OCI-LY1 (cell line): ENCODE measurements at regions not wholly inside any gene's neighbourhood (a gene's known extent, or its start where the extent isn't known, plus 50 kb on each side); places are given as distances from the start of the nearest gene placed in this dataset.

Source experiments
- H2AFZ ChIP-seq: fragments of 200-600 bp; sonication (generic), shearing (Covaris generic); 2 replicates; pipeline ENCODE4 v1.6.0; 2014; ENCODE audit warnings: antibody characterized with exemption, mild to moderate bottlenecking, low read length
- H3F3A ChIP-seq: fragments of 200-600 bp; sonication (generic), shearing (Covaris generic); 2 replicates; pipeline ENCODE4 v1.6.0; 2014; ENCODE audit warnings: mild to moderate bottlenecking, antibody characterized with exemption, low read length, moderate library complexity; ENCODE audit not compliant: insufficient read depth
- H3K27ac ChIP-seq: fragments of 200-600 bp; sonication (generic); 2 replicates; pipeline ENCODE4 v1.5.1; 2014; ENCODE audit warnings: low read length, mixed run types, mild to moderate bottlenecking, low read depth; ENCODE audit not compliant: poor library complexity, severe bottlenecking
- H3K27me3 ChIP-seq: fragments of 200-600 bp; sonication (generic); 2 replicates; pipeline ENCODE4 v1.6.0; 2014; ENCODE audit warnings: antibody characterized with exemption, mild to moderate bottlenecking, low read length, moderate library complexity; ENCODE audit not compliant: insufficient read depth
- H3K36me3 ChIP-seq: fragments of 200-600 bp; sonication (generic); 2 replicates; pipeline ENCODE4 v1.6.1; 2014; ENCODE audit warnings: mild to moderate bottlenecking, antibody characterized with exemption, low read length, moderate library complexity, mixed read lengths; ENCODE audit not compliant: insufficient read depth
- H3K4me1 ChIP-seq: fragments of 200-600 bp; sonication (generic); 2 replicates; pipeline ENCODE4 v1.5.1; 2014; ENCODE audit warnings: mild to moderate bottlenecking, low read length, moderate library complexity; ENCODE audit not compliant: insufficient read depth, severe bottlenecking
- H3K4me2 ChIP-seq: fragments of 200-600 bp; sonication (generic), shearing (Covaris generic); 2 replicates; pipeline ENCODE4 v1.6.1; 2014; ENCODE audit warnings: low read length
- H3K4me3 ChIP-seq: fragments of 200-600 bp; sonication (generic); 2 replicates; pipeline ENCODE4 v1.5.1; 2014; ENCODE audit warnings: low read length, low read depth, mild to moderate bottlenecking, mixed read lengths; ENCODE audit not compliant: poor library complexity, severe bottlenecking
- H3K79me2 ChIP-seq: fragments of 200-600 bp; shearing (Covaris generic); 2 replicates; pipeline ENCODE4 v1.6.1; 2016; ENCODE audit warnings: mixed run types, low read length, mixed read lengths; ENCODE audit not compliant: insufficient read depth
- H3K9ac ChIP-seq: fragments of 200-600 bp; sonication (generic), shearing (Covaris generic); 2 replicates; pipeline ENCODE4 v1.6.1; 2014; ENCODE audit warnings: mild to moderate bottlenecking, low read length, mixed read lengths
- H3K9me2 ChIP-seq: fragments of 200-600 bp; sonication (generic), shearing (Covaris generic); 2 replicates; pipeline ENCODE4 v1.6.1; 2014; ENCODE audit warnings: low read depth, mild to moderate bottlenecking, low read length, mixed read lengths
- H3K9me3 ChIP-seq: fragments of 200-600 bp; shearing (Covaris generic); 2 replicates; pipeline ENCODE4 v1.6.1; 2014; ENCODE audit warnings: low read length, mixed read lengths
- H4K20me1 ChIP-seq: fragments of 200-600 bp; sonication (generic), shearing (Covaris generic); 2 replicates; pipeline ENCODE4 v1.6.0; 2016; ENCODE audit warnings: mild to moderate bottlenecking, low read length; ENCODE audit not compliant: insufficient read depth
- EZH2 ChIP-seq: fragments of 200-600 bp; sonication (generic), shearing (Covaris generic); IDR thresholded peaks from 2 replicates; pipeline ENCODE4 v1.8.0; 2017; ENCODE audit warnings: borderline replicate concordance, mixed run types, mild to moderate bottlenecking, antibody characterized with exemption, low read length, moderate library complexity, mixed read lengths
- TF ChIP-seq, protein P1 (sequence below): fragments of 200-600 bp; sonication (generic), shearing (Covaris generic); IDR thresholded peaks from 2 replicates; pipeline ENCODE4 v1.5.1; 2017; ENCODE audit warnings: mild to moderate bottlenecking, antibody characterized with exemption, low read length, moderate library complexity, mixed read lengths

DNA sequence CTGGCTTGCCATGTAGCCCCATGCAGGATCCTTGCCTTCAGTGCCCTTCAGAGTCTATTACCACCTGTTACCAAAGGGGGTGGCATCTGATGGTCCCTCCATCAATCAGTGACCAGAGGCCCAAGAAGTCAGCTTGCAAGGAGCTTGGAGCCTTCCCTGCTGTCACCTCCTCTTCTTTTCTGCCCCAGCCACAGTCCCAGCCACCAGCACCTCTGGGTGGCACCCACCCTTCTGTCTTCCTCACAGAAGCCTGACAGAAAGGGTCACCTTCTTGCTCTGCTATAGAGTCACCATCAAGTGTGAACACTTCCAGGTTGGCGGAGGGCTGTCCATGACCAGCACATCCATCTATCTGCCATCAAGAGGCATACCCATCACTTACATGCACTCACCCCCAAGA is 203.2 kb downstream of the SALL1 start:
- H3K79me2 ChIP-seq = no peaks in the 10 kb centered on the region
- no peaks in the 10 kb centered on the region for H3K9me3 ChIP-seq
- H3K9me2 ChIP-seq = no peaks in the 10 kb centered on the region
- H3K36me3 ChIP-seq = no peaks in the 10 kb centered on the region
- H3K9ac ChIP-seq = no peak overlapping the region
- no peaks in the 10 kb centered on the region for H3K27me3 ChIP-seq
- H3F3A ChIP-seq = no peaks in the 10 kb centered on the region
- no peak overlapping the region for H3K4me2 ChIP-seq
- TF ChIP-seq EZH2 = no peak
- TF ChIP-seq, protein P1, sequence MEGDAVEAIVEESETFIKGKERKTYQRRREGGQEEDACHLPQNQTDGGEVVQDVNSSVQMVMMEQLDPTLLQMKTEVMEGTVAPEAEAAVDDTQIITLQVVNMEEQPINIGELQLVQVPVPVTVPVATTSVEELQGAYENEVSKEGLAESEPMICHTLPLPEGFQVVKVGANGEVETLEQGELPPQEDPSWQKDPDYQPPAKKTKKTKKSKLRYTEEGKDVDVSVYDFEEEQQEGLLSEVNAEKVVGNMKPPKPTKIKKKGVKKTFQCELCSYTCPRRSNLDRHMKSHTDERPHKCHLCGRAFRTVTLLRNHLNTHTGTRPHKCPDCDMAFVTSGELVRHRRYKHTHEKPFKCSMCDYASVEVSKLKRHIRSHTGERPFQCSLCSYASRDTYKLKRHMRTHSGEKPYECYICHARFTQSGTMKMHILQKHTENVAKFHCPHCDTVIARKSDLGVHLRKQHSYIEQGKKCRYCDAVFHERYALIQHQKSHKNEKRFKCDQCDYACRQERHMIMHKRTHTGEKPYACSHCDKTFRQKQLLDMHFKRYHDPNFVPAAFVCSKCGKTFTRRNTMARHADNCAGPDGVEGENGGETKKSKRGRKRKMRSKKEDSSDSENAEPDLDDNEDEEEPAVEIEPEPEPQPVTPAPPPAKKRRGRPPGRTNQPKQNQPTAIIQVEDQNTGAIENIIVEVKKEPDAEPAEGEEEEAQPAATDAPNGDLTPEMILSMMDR = no peak
- H3K4me1 ChIP-seq = no peaks in the 10 kb centered on the region
- no peak overlapping the region for H3K4me3 ChIP-seq
- no peak overlapping the region for H2AFZ ChIP-seq
- no peaks in the 10 kb centered on the region for H4K20me1 ChIP-seq
- H3K27ac ChIP-seq = no peak overlapping the region

DNA sequence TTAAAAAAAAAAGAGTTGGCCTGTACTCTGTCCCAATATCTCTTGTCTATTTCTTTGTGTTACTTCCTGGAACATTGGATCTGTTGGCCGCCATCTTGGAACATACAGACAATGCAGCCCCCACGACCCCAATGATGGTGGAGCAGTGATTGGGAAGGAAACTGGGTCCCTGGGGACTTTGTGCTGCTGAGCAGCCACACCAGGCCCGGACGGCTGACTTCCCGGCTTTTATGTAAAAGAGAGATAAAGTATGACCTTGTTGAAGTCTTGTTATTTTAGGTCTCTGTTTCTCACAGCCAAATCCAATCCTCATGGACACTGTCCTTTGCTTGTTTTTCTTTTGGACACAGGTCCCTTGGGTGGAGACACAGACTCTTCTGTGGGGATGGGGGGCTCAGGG is 204.5 kb downstream of the SALL1 start:
- no peak overlapping the region for H3K9ac ChIP-seq
- no peaks in the 10 kb centered on the region for H4K20me1 ChIP-seq
- H3K79me2 ChIP-seq = no peaks in the 10 kb centered on the region
- no peak overlapping the region for H3K27ac ChIP-seq
- H3K9me3 ChIP-seq = no peaks in the 10 kb centered on the region
- no peaks in the 10 kb centered on the region for H3K27me3 ChIP-seq
- H3F3A ChIP-seq = no peaks in the 10 kb centered on the region
- H3K9me2 ChIP-seq = no peaks in the 10 kb centered on the region
- H3K4me1 ChIP-seq = no peaks in the 10 kb centered on the region
- no peaks in the 10 kb centered on the region for H3K36me3 ChIP-seq
- H3K4me2 ChIP-seq = no peak overlapping the region
- H2AFZ ChIP-seq = no peak overlapping the region
- no peak for TF ChIP-seq EZH2
- TF ChIP-seq, protein P1 = no peak
- no peak overlapping the region for H3K4me3 ChIP-seq

DNA sequence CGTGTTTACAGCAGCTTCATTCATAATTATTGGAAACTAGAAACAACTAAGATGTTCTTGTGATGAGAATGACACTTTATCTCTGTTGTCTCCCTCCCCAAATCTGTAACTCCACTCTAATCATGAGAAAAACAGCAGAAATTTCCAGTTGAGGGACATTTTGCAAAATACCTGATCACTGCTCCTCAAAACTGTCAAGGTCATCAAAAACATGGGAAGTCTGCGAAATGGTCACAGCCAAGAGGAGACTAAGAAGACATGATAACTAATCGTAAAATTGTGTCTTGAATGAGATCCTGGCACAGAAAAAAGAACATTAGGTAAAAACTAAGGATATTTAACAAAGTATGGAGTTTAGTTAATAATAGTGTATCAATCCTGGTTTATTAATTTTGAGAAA is 204.2 kb downstream of the CYLD start:
- Histone ChIP-seq H3K27me3 (no peaks in the 10 kb centered on the region), H3K4me3 (no peak overlapping the region), H2AFZ (no peak overlapping the region), H3K9ac (no peak overlapping the region), H3K9me2 (no peaks in the 10 kb centered on the region), H3K9me3 (no peaks in the 10 kb centered on the region), H3F3A (no peaks in the 10 kb centered on the region), H3K4me2 (no peak overlapping the region), H3K36me3 (no peaks in the 10 kb centered on the region), H3K27ac (no peak overlapping the region), H3K4me1 (no peaks in the 10 kb centered on the region), H4K20me1 (no peaks in the 10 kb centered on the region), H3K79me2 (no peaks in the 10 kb centered on the region)
- TF ChIP-seq, protein P1 = no peak
